ENCODE measurements at regions not wholly inside any gene's neighbourhood (a gene's known extent, or its start where the extent isn't known, plus 50 kb on each side); places are given as distances from the start of the nearest gene placed in this dataset.
"Not testable (repeated sequence)": the region's sequence is repeated elsewhere in the genome, so short reads cannot be mapped to it uniquely, and the experiment has no call there.

GRCh38 chr4:86413426-86413825, 53.6 kb upstream of the MAPK10 start:
- not testable (repeated sequence) for H3K27me3 ChIP-seq; DNase-seq; H3K4me3 ChIP-seq (ENCODE audit: low read depth, low read length); H3K4me1 ChIP-seq; H3K36me3 ChIP-seq; H3K9me3 ChIP-seq

- DNase-seq, result no peak
- Histone ChIP-seq H3K36me3 (no peaks in the 10 kb centered on the region), H3K9me3 (no peaks in the 10 kb centered on the region), H3K4me3 (ENCODE audit: low read depth, low read length) (no peak overlapping the region), H3K4me1 (no peaks in the 10 kb centered on the region), H3K27me3 (no peaks in the 10 kb centered on the region)
- TF ChIP-seq CTCF (IDR thresholded peaks at IDR 0.05; ENCODE audit: low read depth, low read length), result no peak
These were observed 54.8 kb upstream of the MAPK10 start for GRCh38 chr4:86414686-86415085.

- no peaks in the 10 kb centered on the region for H3K4me1 ChIP-seq
- no peak for TF ChIP-seq CTCF (IDR thresholded peaks at IDR 0.05; ENCODE audit: low read depth, low read length)
- no peaks in the 10 kb centered on the region for H3K27me3 ChIP-seq
- H3K36me3 ChIP-seq, result no peaks in the 10 kb centered on the region
- no peak overlapping the region for H3K4me3 ChIP-seq (ENCODE audit: low read depth, low read length)
- no peaks in the 10 kb centered on the region for H3K9me3 ChIP-seq
- DNase-seq, result no peak
These were observed 56.2 kb upstream of the MAPK10 start for GRCh38 chr4:86416081-86416480.

- H3K4me1 ChIP-seq, result no peaks in the 10 kb centered on the region
- H3K36me3 ChIP-seq, result no peaks in the 10 kb centered on the region
- TF ChIP-seq CTCF (IDR thresholded peaks at IDR 0.05; ENCODE audit: low read depth, low read length), result no peak
- no peak overlapping the region for H3K4me3 ChIP-seq (ENCODE audit: low read depth, low read length)
- no peaks in the 10 kb centered on the region for H3K27me3 ChIP-seq
- DNase-seq, result no peak
- H3K9me3 ChIP-seq, result no peaks in the 10 kb centered on the region
These were observed 61.6 kb upstream of the MAPK10 start for GRCh38 chr4:86421461-86421860.

- Histone ChIP-seq H3K27me3 (no peaks in the 10 kb centered on the region), H3K9me3 (no peaks in the 10 kb centered on the region), H3K4me1 (no peaks in the 10 kb centered on the region), H3K4me3 (ENCODE audit: low read depth, low read length) (no peak overlapping the region), H3K36me3 (no peaks in the 10 kb centered on the region)
- TF ChIP-seq CTCF (IDR thresholded peaks at IDR 0.05; ENCODE audit: low read depth, low read length), result no peak
- DNase-seq, result no peak
These were observed 71.8 kb upstream of the MAPK10 start for GRCh38 chr4:86431543-86432116.

GRCh38 chr4:86432559-86433134, 72.8 kb upstream of the MAPK10 start:
- TF ChIP-seq CTCF (IDR thresholded peaks at IDR 0.05; ENCODE audit: low read depth, low read length), result no peak

More at GRCh38 chr4:86432559-86433134, 72.8 kb upstream of the MAPK10 start:
- Histone ChIP-seq H3K4me3 (ENCODE audit: low read depth, low read length) (no peak overlapping the region), H3K9me3 (no peaks in the 10 kb centered on the region), H3K27me3 (no peaks in the 10 kb centered on the region), H3K4me1 (no peaks in the 10 kb centered on the region), H3K36me3 (no peaks in the 10 kb centered on the region)
- DNase-seq, result no peak

Data from BE2C (cell line).